GM10248 (cell line): ENCODE measurements at regions not wholly inside any gene's neighbourhood (a gene's known extent, or its start where the extent isn't known, plus 50 kb on each side); places are given as distances from the start of the nearest gene placed in this dataset.

Source experiments
- CTCF ChIA-PET: fragments of 300-600 bp; sonication (Branson Sonifier 250); formaldehyde crosslinking; extraction: SDS; loops from one replicate; lab custom pipeline; 2021; ENCODE audit warnings: antibody characterized with exemption; lab: Yijun Ruan, JAX
- POLR2A ChIA-PET: fragments of 350-650 bp; sonication (Branson Sonifier 250); formaldehyde crosslinking; extraction: SDS; loops from one replicate; lab custom pipeline; 2020; ENCODE audit warnings: antibody characterized with exemption; lab: Yijun Ruan, JAX
- DNase-seq: peaks from one replicate; pipeline ENCODE4 v3.0.0; 2012; ENCODE audit errors: extremely low spot score
- CTCF ChIP-seq: IDR thresholded peaks from 2 replicates; pipeline ENCODE4 v1.5.1; 2012; ENCODE audit warnings: mild to moderate bottlenecking, low read depth; ENCODE audit errors: extremely low read depth, missing control alignments, control extremely low read depth

- ChIA-PET POLR2A (no interaction called here), CTCF (interaction anchor here (1.5 to 2.2 kb wide), 3 partner anchors 9 to 35 kb away, joined by 3 to 15 read pairs (median 5); no protein-coding TSS in a partner anchor)
- DNase-seq: no peak
- no peak for TF ChIP-seq CTCF
Observed at GRCh38 chr1:204756811-204757210, 71.3 kb upstream of the LRRN2 start.

GRCh38 chr1:204758601-204759000 is 73.1 kb upstream of the LRRN2 start:
- POLR2A ChIA-PET: no interaction called here
- no peak for DNase-seq
- no peak for TF ChIP-seq CTCF
- CTCF ChIA-PET: interaction anchor here (0.8 to 7.8 kb wide), 2 partner anchors 10 to 48 kb away, joined by 3 to 148 read pairs; no protein-coding TSS in a partner anchor

GRCh38 chr1:204760350-204760749 is 74.8 kb upstream of the LRRN2 start:
- CTCF ChIA-PET: interaction anchor here (1.1 to 7.8 kb wide), 6 partner anchors 12 to 195 kb away, joined by 4 to 148 read pairs (median 11); no protein-coding TSS in a partner anchor
- POLR2A ChIA-PET: no interaction called here
- no peak for TF ChIP-seq CTCF
- DNase-seq: no peak

- DNase-seq: no peak
- POLR2A ChIA-PET: no interaction called here
- TF ChIP-seq CTCF: no peak
- CTCF ChIA-PET: interaction anchor here (1.1 to 7.8 kb wide), 5 partner anchors 12 to 195 kb away, joined by 5 to 148 read pairs (median 12); no protein-coding TSS in a partner anchor
Observed at GRCh38 chr1:204760757-204761156, 75.2 kb upstream of the LRRN2 start.

- peak; percentile 86 for TF ChIP-seq CTCF
- ChIA-PET POLR2A (no interaction called here), CTCF (interaction anchor here (0.6 to 7.8 kb wide), 36 partner anchors 8 to 332 kb away, joined by 3 to 148 read pairs (median 5); no protein-coding TSS in a partner anchor)
- peak; percentile 82 for DNase-seq
Observed at GRCh38 chr1:204763773-204764427, 78.4 kb upstream of the LRRN2 start.

GRCh38 chr1:204769997-204770396 is 84.5 kb upstream of the LRRN2 start:
- TF ChIP-seq CTCF: no peak

More at GRCh38 chr1:204769997-204770396, 84.5 kb upstream of the LRRN2 start:
- DNase-seq: no peak
- ChIA-PET CTCF (interaction anchor here (1.3 kb wide), 2 partner anchors 10 to 22 kb away, joined by 3 read pairs; no protein-coding TSS in a partner anchor), POLR2A (no interaction called here)
